Activated CD4-positive, alpha-beta T cell treated with anti-CD3 and anti-CD28 coated beads, Interleukin-2, amount 10 ng/mL, durations not matched to agents 7 days and 5 days (primary cell): ENCODE measurements at regions not wholly inside any gene's neighbourhood (a gene's known extent, or its start where the extent isn't known, plus 50 kb on each side); places are given as distances from the start of the nearest gene placed in this dataset.

Experiments used
- CTCF ChIA-PET: fragments of 350-600 bp; sonication (Branson Sonifier 250); formaldehyde crosslinking; loops from one replicate; lab custom pipeline; 2021; ENCODE audit warnings: antibody characterized with exemption; lab: Charles Lee
- POLR2A ChIA-PET: fragments of 350-600 bp; sonication (Branson Sonifier 250); formaldehyde crosslinking; loops from one replicate; lab custom pipeline; 2021; ENCODE audit warnings: antibody characterized with exemption; lab: Charles Lee
- DNase-seq: peaks from one replicate; pipeline ENCODE4 v3.0.0-alpha.2; 2020
- H3K27ac Mint-ChIP-seq: one replicate; pipeline ENCODE4 v1.8.0; 2021; ENCODE audit warnings: mild to moderate bottlenecking, moderate library complexity, mixed read lengths
- H3K27me3 Mint-ChIP-seq: one replicate; pipeline ENCODE4 v1.8.0; 2021; ENCODE audit warnings: mixed read lengths
- H3K36me3 Mint-ChIP-seq: one replicate; pipeline ENCODE4 v1.8.0; 2021; ENCODE audit warnings: low read depth, mixed read lengths
- H3K4me1 Mint-ChIP-seq: one replicate; pipeline ENCODE4 v1.8.0; 2021; ENCODE audit warnings: mixed read lengths
- H3K4me3 Mint-ChIP-seq: one replicate; pipeline ENCODE4 v1.8.0; 2021; ENCODE audit warnings: mild to moderate bottlenecking, moderate library complexity, mixed read lengths
- H3K9me3 Mint-ChIP-seq: one replicate; pipeline ENCODE4 v1.8.0; 2021; ENCODE audit warnings: mixed read lengths

DNA sequence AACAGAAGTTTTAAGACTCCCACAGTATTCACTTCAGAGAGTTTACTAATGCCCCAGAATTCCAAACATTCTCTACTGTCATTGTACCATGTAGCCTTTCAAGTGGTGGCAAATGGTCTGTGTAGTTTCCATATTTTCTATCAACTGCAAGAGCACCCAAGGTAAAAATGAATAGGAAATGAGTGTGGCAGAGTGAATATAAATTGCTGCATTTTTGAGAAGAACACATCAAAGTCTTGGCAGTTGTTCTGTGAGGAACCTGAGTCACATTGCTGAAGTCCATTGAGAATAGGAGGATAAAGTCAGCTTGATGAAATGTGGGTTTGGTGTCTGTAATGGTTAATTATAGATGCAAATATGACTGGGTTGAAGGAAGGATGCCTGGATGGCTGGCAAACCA is 193.6 kb downstream of the AASDHPPT start:
- Mint-ChIP-seq H3K9me3 (peaks cover 6% of the 10 kb centered on the region), H3K36me3 (no peaks in the 10 kb centered on the region), H3K4me3 (no peak overlapping the region), H3K4me1 (no peaks in the 10 kb centered on the region), H3K27me3 (no peaks in the 10 kb centered on the region), H3K27ac (no peak overlapping the region)
- DNase-seq = no peak
- ChIA-PET POLR2A (no interaction called here), CTCF (no interaction called here)

- Mint-ChIP-seq H3K36me3 (no peaks in the 10 kb centered on the region), H3K27ac (no peak overlapping the region), H3K4me3 (no peak overlapping the region), H3K27me3 (no peaks in the 10 kb centered on the region), H3K9me3 (peaks cover 6% of the 10 kb centered on the region), H3K4me1 (no peaks in the 10 kb centered on the region)
- POLR2A ChIA-PET = no interaction called here
- CTCF ChIA-PET = no interaction called here
- no peak for DNase-seq
Observed at GRCh38 chr11:106271686-106272085, 194.2 kb downstream of the AASDHPPT start.

DNA sequence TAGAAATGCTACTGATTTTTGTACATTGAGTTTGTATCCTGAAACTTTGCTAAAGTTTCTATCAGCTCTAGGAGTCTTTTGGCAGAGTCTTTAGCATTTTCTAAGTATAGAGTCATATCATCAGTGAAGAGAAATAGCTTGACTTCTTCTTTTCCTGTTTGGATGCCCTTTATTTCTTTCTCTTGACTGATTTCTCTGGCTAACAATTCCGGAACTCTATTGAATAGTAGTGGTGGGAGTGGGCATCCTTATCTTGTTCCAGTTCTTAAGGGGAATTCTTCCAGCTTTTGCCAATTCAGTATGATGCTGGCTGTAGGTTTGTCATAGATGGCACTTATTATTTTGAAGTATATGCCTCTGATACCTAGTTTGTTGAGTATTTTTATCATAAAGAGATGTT is 197.7 kb downstream of the AASDHPPT start:
- no peak overlapping the region for H3K4me3 Mint-ChIP-seq
- H3K36me3 Mint-ChIP-seq = no peaks in the 10 kb centered on the region
- ChIA-PET CTCF (no interaction called here), POLR2A (no interaction called here)
- H3K27me3 Mint-ChIP-seq = no peaks in the 10 kb centered on the region
- H3K27ac Mint-ChIP-seq = no peak overlapping the region
- peaks cover 4% of the 10 kb centered on the region for H3K9me3 Mint-ChIP-seq
- no peak for DNase-seq
- no peaks in the 10 kb centered on the region for H3K4me1 Mint-ChIP-seq

DNA sequence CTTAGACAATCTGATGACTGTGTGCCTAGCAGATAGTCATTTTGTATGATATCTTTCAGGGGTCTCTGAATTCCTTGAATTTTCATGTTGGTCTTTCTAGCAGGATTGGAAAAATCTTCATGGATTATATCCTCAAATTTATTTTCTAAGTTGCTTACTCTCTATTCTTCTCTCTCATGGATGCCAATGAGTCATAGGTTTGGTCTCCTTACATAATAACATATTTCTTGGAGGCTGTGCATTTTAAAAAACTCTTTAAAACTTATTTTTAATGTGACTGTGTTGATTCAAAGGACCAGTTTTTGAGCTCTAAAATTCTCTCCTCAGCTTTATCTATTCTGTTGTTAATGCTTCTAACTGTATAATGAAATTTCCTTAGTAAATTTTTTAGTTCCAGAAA is 198.7 kb downstream of the AASDHPPT start:
- POLR2A ChIA-PET = no interaction called here
- Mint-ChIP-seq H3K4me3 (no peak overlapping the region), H3K9me3 (peaks cover 4% of the 10 kb centered on the region), H3K36me3 (no peaks in the 10 kb centered on the region), H3K4me1 (no peaks in the 10 kb centered on the region), H3K27me3 (no peaks in the 10 kb centered on the region), H3K27ac (no peak overlapping the region)
- CTCF ChIA-PET = no interaction called here
- no peak for DNase-seq

DNA sequence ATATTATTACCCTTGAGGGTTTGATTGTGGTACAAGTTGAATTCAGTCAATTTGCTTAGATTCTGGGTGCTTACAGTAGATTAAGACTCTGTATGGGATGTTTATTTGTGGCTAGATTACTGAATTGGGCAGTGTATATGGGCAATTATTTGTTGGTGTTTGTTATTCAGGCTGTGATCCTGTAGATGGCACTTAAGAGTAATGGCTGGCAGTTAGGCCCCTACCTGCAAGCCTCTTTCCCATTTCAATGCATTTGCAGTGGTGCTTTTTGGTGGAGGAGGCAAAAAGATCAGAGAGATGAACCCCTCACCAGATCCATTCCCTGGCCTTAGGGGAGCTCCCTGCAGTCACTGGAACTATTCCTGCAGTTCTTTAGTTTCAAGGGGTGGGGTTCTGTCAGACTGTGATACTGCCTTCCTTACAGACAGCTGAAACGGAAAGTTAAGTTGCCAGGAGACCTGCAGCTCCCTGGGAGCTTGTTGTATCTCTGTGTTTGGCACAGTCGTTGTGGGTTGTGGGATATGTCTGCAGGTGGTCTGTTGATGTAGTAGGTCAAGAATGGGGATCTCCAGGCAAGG is 199.5 kb downstream of the AASDHPPT start:
- Mint-ChIP-seq H3K9me3 (peaks cover 4% of the 10 kb centered on the region), H3K4me1 (no peaks in the 10 kb centered on the region), H3K27ac (no peak overlapping the region), H3K4me3 (no peak overlapping the region), H3K36me3 (no peaks in the 10 kb centered on the region), H3K27me3 (no peaks in the 10 kb centered on the region)
- CTCF ChIA-PET = no interaction called here
- POLR2A ChIA-PET = no interaction called here
- DNase-seq = no peak

DNA sequence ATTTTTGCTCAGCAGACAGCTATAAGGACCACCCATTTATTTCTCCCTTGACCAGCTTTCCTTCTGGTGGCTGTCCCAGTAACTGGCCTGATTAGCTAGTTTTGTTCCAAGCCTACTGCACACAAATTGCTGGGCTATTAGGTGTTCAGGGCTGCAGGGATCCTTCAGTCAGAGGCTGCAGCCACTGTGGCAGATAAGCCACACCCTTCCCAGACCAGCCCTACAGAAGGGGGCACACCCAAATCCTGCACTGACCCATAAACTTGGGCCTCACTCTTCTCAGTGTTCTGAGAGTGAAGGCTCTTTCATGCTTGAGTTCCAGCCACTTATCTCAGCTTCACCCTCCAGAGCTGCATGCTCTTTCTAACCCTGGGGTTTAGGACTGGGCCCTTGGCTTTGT is 200.0 kb downstream of the AASDHPPT start:
- Mint-ChIP-seq H3K27me3 (no peaks in the 10 kb centered on the region), H3K9me3 (peaks cover 4% of the 10 kb centered on the region), H3K27ac (no peak overlapping the region)

DNA sequence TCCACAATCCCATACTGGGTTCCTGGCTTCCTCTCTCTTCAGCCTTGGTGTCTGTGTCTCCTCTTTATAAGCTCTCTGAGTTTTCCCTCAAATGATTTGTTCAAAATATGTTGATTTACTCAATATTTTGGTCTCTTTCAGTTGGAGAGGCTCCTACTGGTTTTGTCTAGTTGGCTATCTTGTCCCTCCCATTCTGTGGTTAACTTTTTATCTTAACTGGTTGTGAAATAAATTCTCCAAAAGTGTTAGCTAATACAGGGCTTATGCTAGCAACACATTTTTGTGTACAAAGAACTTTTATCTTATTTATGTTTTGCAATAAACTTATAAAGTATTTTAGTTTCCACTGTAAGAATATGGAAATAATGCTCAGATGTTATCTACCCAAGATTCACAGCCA is 200.9 kb downstream of the AASDHPPT start:
- Mint-ChIP-seq H3K4me1 (no peaks in the 10 kb centered on the region), H3K27ac (no peak overlapping the region), H3K36me3 (no peaks in the 10 kb centered on the region), H3K4me3 (no peak overlapping the region), H3K27me3 (no peaks in the 10 kb centered on the region), H3K9me3 (peaks cover 3% of the 10 kb centered on the region)
- DNase-seq = no peak
- ChIA-PET POLR2A (no interaction called here), CTCF (no interaction called here)

More for the DNA sequence above, 200.0 kb downstream of the AASDHPPT start:
- CTCF ChIA-PET = no interaction called here
- Mint-ChIP-seq H3K36me3 (no peaks in the 10 kb centered on the region), H3K4me3 (no peak overlapping the region), H3K4me1 (no peaks in the 10 kb centered on the region)
- DNase-seq = no peak
- POLR2A ChIA-PET = no interaction called here

DNA sequence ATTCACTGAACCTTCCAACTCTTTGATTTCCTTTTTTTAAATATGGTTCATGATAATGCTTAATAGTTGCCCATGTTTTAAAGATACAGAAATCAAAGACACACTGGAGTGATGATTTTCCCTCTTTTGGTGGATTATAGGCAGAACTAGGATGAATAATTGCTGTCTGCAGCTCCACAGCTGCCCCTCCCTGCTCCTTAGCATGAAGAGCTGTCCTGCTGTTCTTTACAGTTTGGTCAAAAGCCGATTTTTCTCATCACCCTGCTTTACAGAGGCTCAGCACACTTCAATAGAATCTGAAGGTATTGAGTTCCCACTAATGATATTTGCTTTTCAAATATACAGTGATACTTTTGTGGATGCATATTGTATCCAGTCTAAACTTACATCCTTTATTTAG is 202.6 kb downstream of the AASDHPPT start:
- H3K9me3 Mint-ChIP-seq = peaks cover under 1% of the 10 kb centered on the region
- H3K27me3 Mint-ChIP-seq = no peaks in the 10 kb centered on the region
- ChIA-PET POLR2A (no interaction called here), CTCF (no interaction called here)
- no peak overlapping the region for H3K27ac Mint-ChIP-seq
- no peak overlapping the region for H3K4me3 Mint-ChIP-seq
- no peak for DNase-seq
- H3K36me3 Mint-ChIP-seq = no peaks in the 10 kb centered on the region
- no peaks in the 10 kb centered on the region for H3K4me1 Mint-ChIP-seq

- Mint-ChIP-seq H3K9me3 (no peaks in the 10 kb centered on the region), H3K4me3 (no peak overlapping the region), H3K27ac (no peak overlapping the region), H3K27me3 (no peaks in the 10 kb centered on the region), H3K36me3 (no peaks in the 10 kb centered on the region), H3K4me1 (no peaks in the 10 kb centered on the region)
- no peak for DNase-seq
- ChIA-PET CTCF (no interaction called here), POLR2A (no interaction called here)
Observed at GRCh38 chr11:106281455-106282173, 204.2 kb downstream of the AASDHPPT start.

DNA sequence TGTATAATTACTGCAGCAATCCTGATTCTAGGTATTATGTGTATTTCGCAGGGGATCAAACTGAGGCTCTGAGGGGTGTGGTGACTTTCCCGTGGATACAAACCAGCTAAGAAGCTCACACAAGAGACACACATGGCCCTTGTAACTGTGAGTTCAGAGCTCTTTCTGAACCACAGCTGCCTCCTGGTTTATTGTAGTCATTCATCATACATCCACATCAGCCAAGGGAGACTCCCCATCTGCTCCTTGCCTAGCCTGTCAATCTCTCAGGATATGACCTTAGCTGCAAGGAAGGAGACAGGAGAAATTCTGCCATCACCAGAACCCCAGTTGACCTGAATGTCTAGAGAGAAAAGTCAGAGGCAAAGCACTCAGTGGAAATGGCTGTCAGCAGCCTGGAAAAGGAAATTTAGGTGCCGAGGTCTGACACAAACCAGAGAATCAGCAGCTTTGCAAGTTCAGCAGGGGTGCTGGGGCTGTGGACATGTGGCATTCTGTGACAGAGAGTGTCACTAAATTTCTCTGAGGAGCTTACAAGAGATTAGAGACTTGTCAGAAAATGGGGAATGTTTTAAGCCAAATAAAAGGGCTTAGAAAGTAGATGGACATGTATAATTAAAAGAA is 209.5 kb downstream of the AASDHPPT start:
- Mint-ChIP-seq H3K27ac (no peak overlapping the region), H3K27me3 (no peaks in the 10 kb centered on the region), H3K4me1 (no peaks in the 10 kb centered on the region), H3K4me3 (no peak overlapping the region), H3K36me3 (no peaks in the 10 kb centered on the region), H3K9me3 (no peaks in the 10 kb centered on the region)
- POLR2A ChIA-PET = interaction anchor here (0.6 kb wide), 1 partner anchor 648 kb away, joined by 3 read pairs; no protein-coding TSS in a partner anchor
- CTCF ChIA-PET = interaction anchor here (0.6 kb wide), 1 partner anchor 45 kb away, joined by 3 read pairs; no protein-coding TSS in a partner anchor
- DNase-seq = no peak

GRCh38 chr11:106288057-106288456 is 210.6 kb downstream of the AASDHPPT start:
- H3K27ac Mint-ChIP-seq = no peak overlapping the region

DNA sequence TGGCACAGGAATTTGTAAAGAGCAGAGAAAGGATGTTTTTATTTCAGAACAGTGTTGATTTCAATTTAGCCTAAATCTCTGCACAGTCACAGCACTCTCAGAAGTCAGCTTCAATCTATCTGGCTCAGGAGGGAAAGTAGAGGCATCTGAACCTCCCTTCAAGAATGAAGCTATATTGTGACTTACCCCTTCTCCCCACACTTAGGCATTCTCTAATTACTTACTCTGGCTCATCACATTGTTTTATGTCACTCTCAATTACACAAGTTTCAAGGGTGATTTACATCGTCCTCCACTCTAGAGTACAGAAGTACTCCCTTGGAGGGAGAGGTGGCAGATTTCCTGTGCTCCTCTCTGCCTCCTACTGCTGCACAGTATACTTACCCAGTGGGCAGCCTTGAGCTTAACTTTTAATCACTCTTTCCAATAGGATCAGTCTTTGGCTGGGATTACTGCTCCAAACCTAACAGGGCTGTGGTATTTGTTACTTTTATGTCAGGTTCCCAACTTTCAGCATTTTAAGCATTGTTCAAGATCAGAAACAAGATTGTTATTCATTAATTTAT is 211.4 kb downstream of the AASDHPPT start:
- DNase-seq = no peak
- POLR2A ChIA-PET = no interaction called here
- no peaks in the 10 kb centered on the region for H3K36me3 Mint-ChIP-seq
- no peak overlapping the region for H3K27ac Mint-ChIP-seq
- H3K4me3 Mint-ChIP-seq = no peak overlapping the region
- CTCF ChIA-PET = no interaction called here
- no peaks in the 10 kb centered on the region for H3K9me3 Mint-ChIP-seq
- H3K27me3 Mint-ChIP-seq = no peaks in the 10 kb centered on the region
- no peaks in the 10 kb centered on the region for H3K4me1 Mint-ChIP-seq

More at GRCh38 chr11:106288057-106288456, 210.6 kb downstream of the AASDHPPT start:
- POLR2A ChIA-PET = no interaction called here
- Mint-ChIP-seq H3K9me3 (no peaks in the 10 kb centered on the region), H3K36me3 (no peaks in the 10 kb centered on the region), H3K27me3 (no peaks in the 10 kb centered on the region), H3K4me1 (no peaks in the 10 kb centered on the region), H3K4me3 (no peak overlapping the region)
- no peak for DNase-seq
- CTCF ChIA-PET = no interaction called here

- H3K36me3 Mint-ChIP-seq = no peaks in the 10 kb centered on the region
Observed at GRCh38 chr11:106292526-106292925, 215.1 kb downstream of the AASDHPPT start.

More at GRCh38 chr11:106292526-106292925, 215.1 kb downstream of the AASDHPPT start:
- no peak overlapping the region for H3K27ac Mint-ChIP-seq
- H3K4me3 Mint-ChIP-seq = no peak overlapping the region
- no peaks in the 10 kb centered on the region for H3K27me3 Mint-ChIP-seq
- CTCF ChIA-PET = no interaction called here
- no peaks in the 10 kb centered on the region for H3K9me3 Mint-ChIP-seq
- DNase-seq = no peak
- no peaks in the 10 kb centered on the region for H3K4me1 Mint-ChIP-seq
- POLR2A ChIA-PET = no interaction called here
